HK-2 (cell line): ENCODE measurements at regions not wholly inside any gene's neighbourhood (a gene's known extent, or its start where the extent isn't known, plus 50 kb on each side); places are given as distances from the start of the nearest gene placed in this dataset.

Source experiments
- DNase-seq: peaks from one replicate; pipeline ENCODE4 v3.0.0-alpha.2; 2018; ENCODE audit not compliant: unreplicated experiment

- DNase-seq = no peak
These were observed 50.3 kb downstream of the NALF2 start for GRCh38 chrX:69554321-69554947.

GRCh38 chrX:69555481-69556041 lies 51.4 kb downstream of the NALF2 start:
- no peak for DNase-seq

- peak; percentile 53 for DNase-seq
These were observed 52.2 kb downstream of the NALF2 start for GRCh38 chrX:69556060-69557011.

GRCh38 chrX:69562904-69563578 lies 52.9 kb upstream of the EDA start:
- no peak for DNase-seq

GRCh38 chrX:69564665-69565064 lies 51.2 kb upstream of the EDA start:
- DNase-seq = no peak

GRCh38 chrX:69565247-69565815 lies 50.6 kb upstream of the EDA start:
- DNase-seq = no peak
